ENCODE measurements at regions not wholly inside any gene's neighbourhood (a gene's known extent, or its start where the extent isn't known, plus 50 kb on each side); places are given as distances from the start of the nearest gene placed in this dataset.

DNA sequence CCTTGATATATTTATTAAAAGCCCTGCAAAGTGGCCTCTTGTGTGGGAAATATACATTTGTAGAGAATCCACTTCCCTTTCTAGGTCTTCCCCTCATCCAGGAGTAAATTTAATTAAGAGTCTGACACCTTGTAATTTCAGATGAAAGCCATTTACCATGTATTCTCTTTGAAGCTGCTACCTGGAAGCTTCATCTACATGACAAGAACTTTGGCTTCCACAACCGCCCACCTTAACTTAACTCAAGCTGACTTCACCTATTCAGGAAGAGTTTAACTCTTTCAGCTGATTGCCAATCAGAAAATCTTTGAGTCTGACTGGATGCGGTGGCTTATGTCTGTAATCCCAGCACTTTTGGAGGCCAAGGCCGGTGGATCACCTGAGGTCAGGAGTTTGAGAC is 899.9 kb downstream of the TAF11L14 start:
- TF ChIP-seq, protein P1, sequence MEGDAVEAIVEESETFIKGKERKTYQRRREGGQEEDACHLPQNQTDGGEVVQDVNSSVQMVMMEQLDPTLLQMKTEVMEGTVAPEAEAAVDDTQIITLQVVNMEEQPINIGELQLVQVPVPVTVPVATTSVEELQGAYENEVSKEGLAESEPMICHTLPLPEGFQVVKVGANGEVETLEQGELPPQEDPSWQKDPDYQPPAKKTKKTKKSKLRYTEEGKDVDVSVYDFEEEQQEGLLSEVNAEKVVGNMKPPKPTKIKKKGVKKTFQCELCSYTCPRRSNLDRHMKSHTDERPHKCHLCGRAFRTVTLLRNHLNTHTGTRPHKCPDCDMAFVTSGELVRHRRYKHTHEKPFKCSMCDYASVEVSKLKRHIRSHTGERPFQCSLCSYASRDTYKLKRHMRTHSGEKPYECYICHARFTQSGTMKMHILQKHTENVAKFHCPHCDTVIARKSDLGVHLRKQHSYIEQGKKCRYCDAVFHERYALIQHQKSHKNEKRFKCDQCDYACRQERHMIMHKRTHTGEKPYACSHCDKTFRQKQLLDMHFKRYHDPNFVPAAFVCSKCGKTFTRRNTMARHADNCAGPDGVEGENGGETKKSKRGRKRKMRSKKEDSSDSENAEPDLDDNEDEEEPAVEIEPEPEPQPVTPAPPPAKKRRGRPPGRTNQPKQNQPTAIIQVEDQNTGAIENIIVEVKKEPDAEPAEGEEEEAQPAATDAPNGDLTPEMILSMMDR (IDR thresholded peaks at IDR 0.05) = no peak
- TF ChIP-seq ZFX (IDR thresholded peaks at IDR 0.05; ENCODE audit: borderline replicate concordance) = no peak

Data from 22Rv1 (cell line).